ENCODE measurements at regions not wholly inside any gene's neighbourhood (a gene's known extent, or its start where the extent isn't known, plus 50 kb on each side); places are given as distances from the start of the nearest gene placed in this dataset.

GRCh38 chr6:159399751-159400221, 230.6 kb downstream of the FNDC1 start:
- TF ChIP-seq CTCF (IDR thresholded peaks at IDR 0.05) (no peak), POLR2AphosphoS5 (IDR thresholded peaks at IDR 0.05) (no peak), POLR2A (IDR thresholded peaks at IDR 0.05) (no peak), EP300 (IDR thresholded peaks at IDR 0.05; ENCODE audit: low read depth) (no peak)

Data from transverse colon (tissue), 4 donors.